ENCODE measurements at regions not wholly inside any gene's neighbourhood (a gene's known extent, or its start where the extent isn't known, plus 50 kb on each side); places are given as distances from the start of the nearest gene placed in this dataset.

DNA sequence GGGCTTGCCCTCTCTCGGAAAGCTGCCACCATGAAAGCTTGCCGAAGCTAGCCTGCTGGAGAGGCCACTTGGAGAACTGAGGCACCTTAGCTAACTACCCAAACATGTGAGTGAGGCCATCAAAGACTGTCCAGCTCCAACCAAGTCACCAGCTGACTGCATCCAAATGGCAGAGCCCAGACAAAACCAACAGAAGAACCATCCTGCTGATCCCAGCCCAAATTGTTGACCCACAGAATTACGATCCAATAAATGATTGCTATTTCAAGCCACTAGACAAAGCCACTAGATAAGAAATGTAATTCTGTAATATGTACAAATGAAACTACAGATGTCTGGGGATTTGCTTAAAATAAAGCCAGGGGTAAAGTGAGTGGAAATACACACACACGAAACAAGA lies 109.8 kb upstream of the TRPM1 start:
- Histone ChIP-seq H3K27me3 (no peaks in the 10 kb centered on the region), H3K4me1 (peaks cover 3 to 36% (median 28%) of the 10 kb centered on the region in 9 donors), H3K36me3 (no peaks in the 10 kb centered on the region), H3K9me3 (peaks cover 0 to 12% (median 0%) of the 10 kb centered on the region in 11 donors), H3K27ac (no peak overlapping the region), H3K4me3 (no peak overlapping the region)
- TF ChIP-seq, protein P1, sequence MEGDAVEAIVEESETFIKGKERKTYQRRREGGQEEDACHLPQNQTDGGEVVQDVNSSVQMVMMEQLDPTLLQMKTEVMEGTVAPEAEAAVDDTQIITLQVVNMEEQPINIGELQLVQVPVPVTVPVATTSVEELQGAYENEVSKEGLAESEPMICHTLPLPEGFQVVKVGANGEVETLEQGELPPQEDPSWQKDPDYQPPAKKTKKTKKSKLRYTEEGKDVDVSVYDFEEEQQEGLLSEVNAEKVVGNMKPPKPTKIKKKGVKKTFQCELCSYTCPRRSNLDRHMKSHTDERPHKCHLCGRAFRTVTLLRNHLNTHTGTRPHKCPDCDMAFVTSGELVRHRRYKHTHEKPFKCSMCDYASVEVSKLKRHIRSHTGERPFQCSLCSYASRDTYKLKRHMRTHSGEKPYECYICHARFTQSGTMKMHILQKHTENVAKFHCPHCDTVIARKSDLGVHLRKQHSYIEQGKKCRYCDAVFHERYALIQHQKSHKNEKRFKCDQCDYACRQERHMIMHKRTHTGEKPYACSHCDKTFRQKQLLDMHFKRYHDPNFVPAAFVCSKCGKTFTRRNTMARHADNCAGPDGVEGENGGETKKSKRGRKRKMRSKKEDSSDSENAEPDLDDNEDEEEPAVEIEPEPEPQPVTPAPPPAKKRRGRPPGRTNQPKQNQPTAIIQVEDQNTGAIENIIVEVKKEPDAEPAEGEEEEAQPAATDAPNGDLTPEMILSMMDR (IDR thresholded peaks at IDR 0.05) = no peak
- ATAC-seq = no peak
- 95 to 98% methylated on average over 4 of the region's 4 CpGs for WGBS, 2 donors
- DNase-seq = no peak
- intact Hi-C loops (cut with DNase I) = loop anchor here in 6 of 10 donors (5.0 to 10.0 kb wide), 4 partner anchors 101 to 223 kb away; no protein-coding TSS in a partner anchor

DNA sequence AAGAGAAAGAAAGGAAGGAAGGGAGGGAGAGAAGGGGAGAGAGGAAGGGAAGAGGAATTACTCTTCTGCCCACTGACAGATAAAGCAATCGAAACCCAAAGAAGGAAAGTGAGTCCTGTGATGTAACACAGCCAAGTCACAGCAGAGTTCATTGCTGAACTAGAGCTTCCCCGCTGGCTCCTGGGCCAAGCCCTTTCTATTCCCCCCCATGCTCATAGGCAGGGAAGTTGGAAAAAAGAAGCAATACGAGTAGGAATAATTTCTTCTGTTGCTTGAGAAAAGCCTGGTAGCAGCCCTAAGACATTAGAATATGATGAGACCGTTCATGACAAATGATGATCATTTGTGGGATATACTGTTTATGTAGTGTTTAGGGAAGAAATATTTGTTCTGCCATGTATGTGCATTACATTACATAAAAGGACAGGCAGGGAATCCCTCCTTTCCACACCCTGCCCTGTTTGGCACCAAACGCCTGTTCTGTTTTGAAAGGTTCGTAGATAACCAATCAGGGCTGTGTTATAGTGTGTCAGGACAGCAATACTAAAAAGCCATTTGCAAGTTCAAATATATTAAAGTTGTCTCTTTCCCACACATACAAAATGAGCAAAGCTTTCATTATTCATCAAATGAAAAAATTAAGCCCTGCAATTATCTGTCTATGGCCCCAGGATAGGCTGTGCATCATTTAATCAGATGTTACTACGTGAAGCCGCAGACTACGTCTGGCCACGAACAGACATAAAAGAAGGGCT lies 111.0 kb upstream of the TRPM1 start:
- TF ChIP-seq, protein P1 (IDR thresholded peaks at IDR 0.05) = no peak
- H3K4me1 ChIP-seq = peaks cover 6 to 48% (median 36%) of the 10 kb centered on the region in 9 donors
- intact Hi-C loops (cut with DNase I) = loop anchor here in 6 of 10 donors (5.0 to 10.0 kb wide), 4 partner anchors 100 to 222 kb away; no protein-coding TSS in a partner anchor
- H3K27ac ChIP-seq = peak overlapping the region in 1 of 10 donors; percentile 26
- H3K27me3 ChIP-seq = no peaks in the 10 kb centered on the region
- H3K4me3 ChIP-seq = no peak overlapping the region
- no peaks in the 10 kb centered on the region for H3K36me3 ChIP-seq
- ATAC-seq = no peak
- peaks cover 0 to 12% (median 0%) of the 10 kb centered on the region in 11 donors for H3K9me3 ChIP-seq
- DNase-seq = no peak
- WGBS, 2 donors = 60 to 65% methylated on average over 10 of the region's 10 CpGs

DNA sequence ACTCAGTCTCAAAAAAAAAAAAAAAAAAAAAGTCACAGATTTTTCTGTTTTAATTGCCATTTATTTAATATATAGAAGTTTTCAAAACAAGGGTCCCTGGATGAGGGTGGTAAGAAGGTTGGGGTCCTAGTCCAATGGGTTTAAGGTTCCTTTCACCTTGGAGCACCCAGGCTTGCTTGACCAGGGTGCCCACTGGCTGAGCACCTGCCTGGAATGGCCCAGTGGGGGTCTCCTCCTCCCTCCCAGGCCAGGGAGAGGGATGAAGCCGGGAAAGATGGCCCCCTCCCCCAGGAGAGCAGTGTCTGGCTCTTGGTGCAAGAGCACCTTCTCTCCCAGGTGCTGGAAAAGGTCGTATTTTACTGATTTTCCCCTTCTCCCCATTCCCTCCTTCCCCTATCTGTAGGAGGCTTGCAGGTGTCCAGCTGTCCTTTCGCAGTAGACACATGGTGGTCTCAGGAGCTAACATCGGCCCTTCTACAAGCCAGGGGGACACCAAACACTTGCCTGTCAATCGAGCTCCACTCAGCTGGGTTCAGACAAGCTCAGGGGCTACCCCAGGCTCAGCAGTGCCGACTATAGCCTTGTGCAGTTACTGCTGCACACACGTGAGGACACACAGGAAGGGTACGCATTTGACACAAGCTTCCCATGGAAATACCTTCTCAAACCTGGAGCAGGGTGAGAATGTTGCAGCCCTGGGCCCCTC lies 112.3 kb upstream of the KLF13 start:
- peaks cover 0 to 12% (median 0%) of the 10 kb centered on the region in 11 donors for H3K9me3 ChIP-seq
- H3K4me1 ChIP-seq = peaks cover 6 to 65% (median 41%) of the 10 kb centered on the region in 9 donors
- no peak overlapping the region for H3K4me3 ChIP-seq
- H3K27me3 ChIP-seq = no peaks in the 10 kb centered on the region
- TF ChIP-seq, protein P1 (IDR thresholded peaks at IDR 0.05) = no peak
- no peaks in the 10 kb centered on the region for H3K36me3 ChIP-seq
- intact Hi-C loops (cut with DNase I) = loop anchor here in 8 of 10 donors (2.0 to 10.0 kb wide), 7 partner anchors 98 to 220 kb away; no protein-coding TSS in a partner anchor
- 77 to 87% methylated on average over 8 of the region's 8 CpGs for WGBS, 2 donors
- no peak for DNase-seq
- peak overlapping the region; percentile 86 to 99 (median 95) for H3K27ac ChIP-seq
- ATAC-seq = peak in 2 of 8 donors; percentile 1 to 3

DNA sequence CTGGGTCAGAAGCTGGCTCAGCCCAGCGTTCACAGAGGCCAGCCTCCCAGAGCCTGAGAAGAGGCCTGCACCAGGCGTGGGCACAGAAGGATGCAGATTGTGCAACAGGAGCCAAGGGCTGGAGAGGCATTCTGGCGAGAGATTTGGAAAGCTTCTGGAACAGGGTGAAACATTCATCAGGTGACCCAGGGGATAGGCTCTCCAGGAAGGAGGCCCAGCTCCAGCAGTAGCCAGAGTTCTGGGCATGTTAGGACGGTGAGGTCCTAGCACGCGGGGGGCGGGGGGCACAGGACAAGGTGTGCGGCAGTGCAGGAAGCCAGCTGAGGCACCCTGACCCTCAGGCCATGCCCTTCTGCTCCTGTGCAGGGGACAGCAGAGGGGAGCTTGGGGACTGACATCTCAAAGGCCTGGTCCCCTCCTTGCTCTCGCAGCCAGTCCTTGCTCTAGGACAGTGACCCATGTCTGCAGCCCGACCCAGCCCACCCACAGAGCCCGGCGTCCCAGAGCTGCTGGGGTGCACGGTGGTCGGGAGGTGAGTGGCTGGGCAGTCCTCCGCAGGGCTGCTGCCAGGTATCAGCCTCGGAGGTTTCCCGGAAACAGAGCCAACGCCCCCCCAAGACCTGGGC lies 111.7 kb upstream of the KLF13 start:
- peaks cover 0 to 12% (median 0%) of the 10 kb centered on the region in 11 donors for H3K9me3 ChIP-seq
- WGBS, 2 donors = 33 to 34% methylated on average over 17 to 18 of the region's 18 CpGs
- peak in 7 of 8 donors; percentile 1 to 75 (median 56) for ATAC-seq
- no peaks in the 10 kb centered on the region for H3K36me3 ChIP-seq
- TF ChIP-seq, protein P1 (IDR thresholded peaks at IDR 0.05) = no peak
- no peaks in the 10 kb centered on the region for H3K27me3 ChIP-seq
- DNase-seq = peak; percentile 44 to 54
- H3K4me3 ChIP-seq = peak overlapping the region in 9 of 10 donors; percentile 38 to 77 (median 65)
- H3K4me1 ChIP-seq = peaks cover 6 to 70% (median 44%) of the 10 kb centered on the region in 9 donors
- intact Hi-C loops (cut with DNase I) = loop anchor here in 9 of 10 donors (1.0 to 10.0 kb wide), 15 partner anchors 47 to 272 kb away; partner anchors contain the start of gene KLF13 (in 4 of the 9)
- H3K27ac ChIP-seq = peak overlapping the region; percentile 86 to 99 (median 95)
